Heart right ventricle (tissue), 16 donors: ENCODE measurements at regions not wholly inside any gene's neighbourhood (a gene's known extent, or its start where the extent isn't known, plus 50 kb on each side); places are given as distances from the start of the nearest gene placed in this dataset.

ENCODE experiments used
- ATAC-seq, 8 donors: fragments of 200-7000 bp; cut with Tn5 transposase; one replicate each; pipeline ENCODE4 v1.9.1; 2020; ENCODE audit warnings: mild to moderate bottlenecking in 8 of 8, moderate library complexity in 8 of 8, moderate number of reproducible peaks in 1 of 8
- DNase-seq, 2 donors: peaks; one replicate each; pipeline ENCODE4 v3.0.0-alpha.2; 2020
- H3K27ac ChIP-seq, 10 donors: fragments of 200-600 bp; sonication (generic) in 2 of 10; one replicate each; pipeline versions ENCODE4 v1.5.0 to v1.8.0; 2020 to 2022; ENCODE audit warnings: mild to moderate bottlenecking in 3 of 10
- H3K27me3 ChIP-seq, 7 donors: fragments of 200-600 bp; one replicate each; pipeline ENCODE4 v1.8.0; 2021 to 2022; ENCODE audit warnings: mild to moderate bottlenecking in 2 of 7
- H3K36me3 ChIP-seq, 9 donors: fragments of 200-600 bp; sonication (generic) in 1 of 9; one replicate each; pipeline versions ENCODE4 v1.5.0 to v1.8.0; 2020 to 2022; ENCODE audit warnings: mild to moderate bottlenecking in 2 of 9
- H3K4me1 ChIP-seq, 9 donors: fragments of 200-600 bp; sonication (generic) in 1 of 9; one replicate each; pipeline versions ENCODE4 v1.5.0 to v1.8.0; 2020 to 2022; ENCODE audit warnings: mild to moderate bottlenecking in 4 of 9
- H3K4me3 ChIP-seq, 10 donors: fragments of 200-600 bp; sonication (generic) in 2 of 10; one replicate each; pipeline versions ENCODE4 v1.5.0 to v1.8.0; 2020 to 2022; ENCODE audit warnings: mild to moderate bottlenecking in 7 of 10, moderate library complexity in 2 of 10
- H3K9me3 ChIP-seq, 11 donors: fragments of 200-600 bp in 10 of 11; sonication (generic) in 2 of 11; one replicate each; pipeline versions ENCODE4 v1.5.0 to v1.8.0; 2013 to 2022; ENCODE audit warnings: mild to moderate bottlenecking in 2 of 11, control low read depth in 1 of 11, moderate library complexity in 1 of 11
- CTCF ChIP-seq, 9 donors: fragments of 200-600 bp; sonication (generic) in 2 of 9; IDR thresholded peaks; one replicate each; pipeline versions ENCODE4 v1.5.0 to v1.8.0; 2021 to 2022; ENCODE audit warnings: antibody characterized with exemption in 9 of 9, mild to moderate bottlenecking in 5 of 9, moderate library complexity in 1 of 9
- WGBS, 2 donors: extraction: QIAGEN DNeasy Blood & Tissue Kit; methylation state at CpG; one replicate each; pipeline ENCODE4 v1.1.7; 2013; ENCODE audit warnings: inconsistent platforms in 1 of 2; 5-methylcytosine and 5-hydroxymethylcytosine counted together
- intact Hi-C, 10 donors: fragments of 100-400 bp; cut with DNase I; formaldehyde crosslinking; loops; one replicate each; pipeline versions ENCODE4 v1.11.1 to v1.14.2; 2022
- donor health status: Arrhythmogenic right ventricular cardiomyopathy.
- donor health status: ischemic (EF 13 %, LVEDD 7.1; RV severe dilation, severe dysfunction).
- donor health status: healthy with polysubstance abuse.
- donor health status: DM: no; HTN: yes; CAD: no.
- donor health status: DM: no; HTN: no; CAD: no.
- donor health status: ischemic (EF 25% LVEDD 6.9; RV normal size, moderate dysfunction).
- donor health status: ischemic (EF 25% LVEDD 5.7; RV mildly dilated, moderate dysfunction).
- donor health status: healthy.
- donor health status: DM: yes; HTN: yes; CAD: no.
- donor health status: Ischemic cardiomyopathy.
- donor health status: ischemic (EF 35%, LVEDD 5.7; RV mildly dilated, moderate dysfunction).
- donor health status: nonischemic (EF 11% LVEDD 7.7; RV severe dilation, severe dysfunction).
- donor health status: DM: yes; HTN: yes; CAD: no.
- donor health status: PGD.
- donor health status: ischemic (EF 29% LVEDD 5.4; RV normal size, mild dysfunction).
- donor health status: nonischemic (EF 23%, LVEDD 6.1; RV moderate dilation, normal function).

- Histone ChIP-seq H3K36me3 (no peaks in the 10 kb centered on the region), H3K4me3 (no peak overlapping the region), H3K9me3 (no peaks in the 10 kb centered on the region), H3K27ac (no peak overlapping the region), H3K27me3 (no peaks in the 10 kb centered on the region), H3K4me1 (no peaks in the 10 kb centered on the region)
- DNase-seq = no peak
- WGBS, 2 donors = 63 to 64% methylated on average over 3 of the region's 3 CpGs
- no peak for TF ChIP-seq CTCF (IDR thresholded peaks at IDR 0.05)
- no peak for ATAC-seq
- intact Hi-C loops = no loop called here
Measured at GRCh38 chr18:33804258-33804657, 226.2 kb downstream of the ASXL3 start.

- no peak for DNase-seq
- Histone ChIP-seq H3K27ac (no peak overlapping the region), H3K27me3 (no peaks in the 10 kb centered on the region), H3K4me1 (no peaks in the 10 kb centered on the region), H3K4me3 (no peak overlapping the region), H3K36me3 (no peaks in the 10 kb centered on the region), H3K9me3 (no peaks in the 10 kb centered on the region)
- ATAC-seq = no peak
- TF ChIP-seq CTCF (IDR thresholded peaks at IDR 0.05) = no peak
- 42 to 48% methylated on average over 3 of the region's 3 CpGs for WGBS, 2 donors
- intact Hi-C loops = no loop called here
Measured at GRCh38 chr18:33803636-33804035, 225.6 kb downstream of the ASXL3 start.

GRCh38 chr18:33802955-33803354, 224.9 kb downstream of the ASXL3 start:
- Histone ChIP-seq H3K4me1 (no peaks in the 10 kb centered on the region), H3K36me3 (no peaks in the 10 kb centered on the region), H3K27me3 (no peaks in the 10 kb centered on the region), H3K9me3 (no peaks in the 10 kb centered on the region), H3K27ac (no peak overlapping the region), H3K4me3 (no peak overlapping the region)
- ATAC-seq = no peak
- 69 to 77% methylated on average over 2 of the region's 2 CpGs for WGBS, 2 donors
- no peak for DNase-seq
- no peak for TF ChIP-seq CTCF (IDR thresholded peaks at IDR 0.05)
- intact Hi-C loops = no loop called here
